Panc1 (cell line): ENCODE measurements at regions not wholly inside any gene's neighbourhood (a gene's known extent, or its start where the extent isn't known, plus 50 kb on each side); places are given as distances from the start of the nearest gene placed in this dataset.
A peak's percentile ranks its signal among the peaks of the same experiment; 100 is the strongest.

Experiments used
- ATAC-seq: fragments of 200-7000 bp; cut with Tn5 transposase; 2 replicates; pipeline ENCODE4 v1.9.1; 2020; ENCODE audit warnings: mild to moderate bottlenecking, moderate library complexity
- BruUV-seq: library from RNA; stranded (reverse); fragments of 400-500 nt; replicated peaks from 2 replicates; lab custom pipeline; 2021; lab: Mats Ljungman, UMichigan
- CTCF ChIA-PET: fragments of 300-600 bp; sonication (Branson Sonifier 250); formaldehyde crosslinking; loops from one replicate; lab custom pipeline; 2022; ENCODE audit warnings: antibody characterized with exemption; lab: Charles Lee
- POLR2A ChIA-PET: fragments of 300-600 bp; sonication (Branson Sonifier 250); formaldehyde crosslinking; loops from one replicate; lab custom pipeline; 2022; ENCODE audit warnings: antibody characterized with exemption; lab: Charles Lee
- DNase-seq: peaks from one replicate; pipeline ENCODE4 v3.0.0-alpha.2; 2010; ENCODE audit warnings: low read depth, low spot score
- H3K27ac ChIP-seq: 2 replicates; pipeline ENCODE4 v1.5.1; 2011; ENCODE audit warnings: mild to moderate bottlenecking, low read length, inconsistent platforms
- H3K27me3 ChIP-seq: fragments of 200-500 bp; sonication (Bioruptor generic); 2 replicates; pipeline ENCODE4 v1.6.0; 2014; ENCODE audit warnings: low read length, inconsistent platforms; ENCODE audit not compliant: control insufficient read depth, insufficient read depth
- H3K36me3 ChIP-seq: fragments of 200-500 bp; sonication (Bioruptor generic); 2 replicates; pipeline ENCODE4 v1.5.1; 2014; ENCODE audit warnings: inconsistent platforms, mild to moderate bottlenecking, low read length, moderate library complexity; ENCODE audit not compliant: control insufficient read depth, insufficient read depth
- H3K4me1 ChIP-seq: 2 replicates; pipeline ENCODE4 v1.5.1; 2011; ENCODE audit warnings: inconsistent platforms, mild to moderate bottlenecking, low read length, moderate library complexity; ENCODE audit not compliant: control insufficient read depth, insufficient read depth
- H3K4me3 ChIP-seq, 2 experiments: 2 replicates each; pipeline ENCODE4 v1.5.1; 2011 to 2012; ENCODE audit warnings: low read depth in 2 of 2, low read length in 2 of 2, mild to moderate bottlenecking in 2 of 2, inconsistent platforms in 1 of 2, moderate library complexity in 1 of 2
- H3K9me3 ChIP-seq: fragments of 200-500 bp; sonication (Bioruptor generic); 2 replicates; pipeline ENCODE4 v1.5.1; 2014; ENCODE audit warnings: low read depth, mild to moderate bottlenecking, inconsistent platforms, low read length, moderate library complexity; ENCODE audit not compliant: control insufficient read depth, insufficient read depth
- POLR2AphosphoS5 ChIP-seq: IDR thresholded peaks from 2 replicates; pipeline ENCODE4 v1.6.1; 2012; ENCODE audit warnings: mild to moderate bottlenecking, low read depth, low read length, moderate library complexity
- SIN3A ChIP-seq: IDR thresholded peaks from 2 replicates; pipeline ENCODE4 v1.6.1; 2012; ENCODE audit warnings: low read depth, mild to moderate bottlenecking, low read length, moderate library complexity, borderline replicate concordance; ENCODE audit not compliant: insufficient read depth
- TCF7L2 ChIP-seq: IDR thresholded peaks from 2 replicates; pipeline ENCODE4 v1.6.1; 2011; ENCODE audit warnings: mild to moderate bottlenecking, low read depth, low read length, inconsistent platforms
- in situ Hi-C: cut with HindIII; loops from 2 replicates; pipeline ENCODE4 v1.10.0; 2016; ENCODE audit warnings: low sequenced_read_pairs, low pct_unique_long_range_greater_than_20kb
- intact Hi-C: fragments of 100-400 bp; cut with micrococcal nuclease; formaldehyde crosslinking; loops from one replicate; pipeline ENCODE4 v1.10.0; 2022; ENCODE audit not compliant: unreplicated experiment
- TF ChIP-seq, protein P1 (sequence below), 2 experiments: IDR thresholded peaks; 2 replicates each; pipeline ENCODE4 v1.6.1; 2011 to 2012; ENCODE audit warnings: low read depth in 2 of 2, control low read depth in 1 of 2, low read length in 1 of 2, mild to moderate bottlenecking in 1 of 2, moderate library complexity in 1 of 2; ENCODE audit not compliant: insufficient read depth in 1 of 2
- TF ChIP-seq, protein P2 (sequence below): fragments of 450-650 bp; IDR thresholded peaks from 2 replicates; pipeline ENCODE4 v1.5.1; 2017; ENCODE audit warnings: mild to moderate bottlenecking

DNA sequence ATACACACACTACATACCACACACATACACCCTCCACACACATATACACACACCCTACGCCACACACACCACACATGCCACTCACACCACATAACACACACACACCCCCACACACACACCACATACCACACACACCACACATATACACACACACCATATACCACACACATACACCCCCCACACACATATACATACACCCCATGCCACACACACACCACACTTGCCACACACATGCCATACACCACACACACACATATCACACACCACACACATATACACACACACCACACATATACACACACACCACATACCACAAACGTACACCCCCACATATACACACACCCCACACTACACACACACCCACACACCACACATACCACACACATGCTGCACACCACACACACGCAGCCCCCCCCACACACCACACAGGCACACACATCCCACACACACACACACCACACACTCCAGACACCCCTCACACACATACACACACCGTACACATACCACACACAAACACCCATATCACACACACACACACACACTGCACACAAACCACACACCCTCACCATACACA lies 76.7 kb upstream of the TMPRSS2 start:
- ChIA-PET CTCF (no interaction called here), POLR2A (no interaction called here)
- in situ Hi-C loops (no loop called here), intact Hi-C loops (loop anchor here (10.0 kb wide), 1 partner anchor 60 kb away; no protein-coding TSS in a partner anchor)
- ATAC-seq = no peak
- Histone ChIP-seq H3K36me3 (no peaks in the 10 kb centered on the region), H3K27ac (peak overlapping the region; percentile 82), H3K4me3 (no peak overlapping the region), H3K27me3 (no peaks in the 10 kb centered on the region), H3K4me1 (peaks cover 33% of the 10 kb centered on the region), H3K9me3 (no peaks in the 10 kb centered on the region)
- no TSS peak for BruUV-seq
- no peak for DNase-seq
- TF ChIP-seq SIN3A = no peak
- TF ChIP-seq TCF7L2 = no peak
- TF ChIP-seq, protein P1, sequence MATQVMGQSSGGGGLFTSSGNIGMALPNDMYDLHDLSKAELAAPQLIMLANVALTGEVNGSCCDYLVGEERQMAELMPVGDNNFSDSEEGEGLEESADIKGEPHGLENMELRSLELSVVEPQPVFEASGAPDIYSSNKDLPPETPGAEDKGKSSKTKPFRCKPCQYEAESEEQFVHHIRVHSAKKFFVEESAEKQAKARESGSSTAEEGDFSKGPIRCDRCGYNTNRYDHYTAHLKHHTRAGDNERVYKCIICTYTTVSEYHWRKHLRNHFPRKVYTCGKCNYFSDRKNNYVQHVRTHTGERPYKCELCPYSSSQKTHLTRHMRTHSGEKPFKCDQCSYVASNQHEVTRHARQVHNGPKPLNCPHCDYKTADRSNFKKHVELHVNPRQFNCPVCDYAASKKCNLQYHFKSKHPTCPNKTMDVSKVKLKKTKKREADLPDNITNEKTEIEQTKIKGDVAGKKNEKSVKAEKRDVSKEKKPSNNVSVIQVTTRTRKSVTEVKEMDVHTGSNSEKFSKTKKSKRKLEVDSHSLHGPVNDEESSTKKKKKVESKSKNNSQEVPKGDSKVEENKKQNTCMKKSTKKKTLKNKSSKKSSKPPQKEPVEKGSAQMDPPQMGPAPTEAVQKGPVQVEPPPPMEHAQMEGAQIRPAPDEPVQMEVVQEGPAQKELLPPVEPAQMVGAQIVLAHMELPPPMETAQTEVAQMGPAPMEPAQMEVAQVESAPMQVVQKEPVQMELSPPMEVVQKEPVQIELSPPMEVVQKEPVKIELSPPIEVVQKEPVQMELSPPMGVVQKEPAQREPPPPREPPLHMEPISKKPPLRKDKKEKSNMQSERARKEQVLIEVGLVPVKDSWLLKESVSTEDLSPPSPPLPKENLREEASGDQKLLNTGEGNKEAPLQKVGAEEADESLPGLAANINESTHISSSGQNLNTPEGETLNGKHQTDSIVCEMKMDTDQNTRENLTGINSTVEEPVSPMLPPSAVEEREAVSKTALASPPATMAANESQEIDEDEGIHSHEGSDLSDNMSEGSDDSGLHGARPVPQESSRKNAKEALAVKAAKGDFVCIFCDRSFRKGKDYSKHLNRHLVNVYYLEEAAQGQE (IDR thresholded peaks at IDR 0.05; ENCODE audit: insufficient read depth in 1 of 2, low read depth in 2 of 2, low read length in 1 of 2) = no peak
- TF ChIP-seq POLR2AphosphoS5 = no peak
- TF ChIP-seq, protein P2, sequence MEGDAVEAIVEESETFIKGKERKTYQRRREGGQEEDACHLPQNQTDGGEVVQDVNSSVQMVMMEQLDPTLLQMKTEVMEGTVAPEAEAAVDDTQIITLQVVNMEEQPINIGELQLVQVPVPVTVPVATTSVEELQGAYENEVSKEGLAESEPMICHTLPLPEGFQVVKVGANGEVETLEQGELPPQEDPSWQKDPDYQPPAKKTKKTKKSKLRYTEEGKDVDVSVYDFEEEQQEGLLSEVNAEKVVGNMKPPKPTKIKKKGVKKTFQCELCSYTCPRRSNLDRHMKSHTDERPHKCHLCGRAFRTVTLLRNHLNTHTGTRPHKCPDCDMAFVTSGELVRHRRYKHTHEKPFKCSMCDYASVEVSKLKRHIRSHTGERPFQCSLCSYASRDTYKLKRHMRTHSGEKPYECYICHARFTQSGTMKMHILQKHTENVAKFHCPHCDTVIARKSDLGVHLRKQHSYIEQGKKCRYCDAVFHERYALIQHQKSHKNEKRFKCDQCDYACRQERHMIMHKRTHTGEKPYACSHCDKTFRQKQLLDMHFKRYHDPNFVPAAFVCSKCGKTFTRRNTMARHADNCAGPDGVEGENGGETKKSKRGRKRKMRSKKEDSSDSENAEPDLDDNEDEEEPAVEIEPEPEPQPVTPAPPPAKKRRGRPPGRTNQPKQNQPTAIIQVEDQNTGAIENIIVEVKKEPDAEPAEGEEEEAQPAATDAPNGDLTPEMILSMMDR = no peak

DNA sequence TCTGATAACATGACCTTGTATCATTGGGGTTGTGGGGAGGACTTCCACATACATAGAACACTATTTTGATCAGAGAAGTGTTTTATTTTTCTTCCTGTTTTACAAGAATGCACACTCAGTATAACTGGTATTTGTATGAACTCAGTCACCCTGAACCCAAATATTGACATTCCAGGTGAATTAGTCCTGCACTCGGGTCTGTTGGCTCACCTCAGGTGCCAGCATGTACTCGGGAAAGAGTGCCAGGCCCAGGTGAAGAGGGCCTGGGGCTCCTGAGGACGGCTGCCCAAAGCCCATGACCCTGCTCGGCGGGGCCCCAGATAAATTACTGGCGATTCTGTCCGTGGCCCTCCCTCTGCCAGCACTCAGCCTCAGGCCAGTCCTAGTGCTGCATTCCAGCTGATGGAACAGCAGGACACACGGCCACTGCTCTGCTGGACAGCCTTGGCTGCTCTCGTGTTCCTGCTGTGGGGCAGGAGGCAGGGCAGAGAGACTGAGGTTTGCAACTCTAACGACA lies 75.4 kb upstream of the TMPRSS2 start:
- ATAC-seq (peak; percentile 94), DNase-seq (peak; percentile 43)
- TF ChIP-seq, protein P1 (IDR thresholded peaks at IDR 0.05; ENCODE audit: insufficient read depth in 1 of 2, low read depth in 2 of 2, low read length in 1 of 2) = no peak
- TF ChIP-seq POLR2AphosphoS5 (peak; percentile 52; the same call in 1 of the 2 replicates), SIN3A (0 out of 2 replicates have a peak, but pooled peaks have one; percentile 30), TCF7L2 (peak; percentile 88)
- TF ChIP-seq, protein P2 = no peak
- Histone ChIP-seq H3K4me1 (peaks cover 33% of the 10 kb centered on the region), H3K4me3 (peak overlapping the region in 1 of 2 experiments; percentile 26; a peak in 1 of 4 replicates), H3K9me3 (0 out of 2 replicates have a peak, but pooled peaks cover 5% of the 10 kb centered on the region), H3K27ac (peak overlapping the region; percentile 82), H3K27me3 (no peaks in the 10 kb centered on the region), H3K36me3 (no peaks in the 10 kb centered on the region)
- intact Hi-C loops = loop anchor here (10.0 kb wide), 1 partner anchor 59 kb away; no protein-coding TSS in a partner anchor
- ChIA-PET POLR2A (no interaction called here), CTCF (no interaction called here)
- no TSS peak for BruUV-seq
- in situ Hi-C loops = no loop called here
